Epithelial cell of esophagus (primary cell): ENCODE measurements at regions not wholly inside any gene's neighbourhood (a gene's known extent, or its start where the extent isn't known, plus 50 kb on each side); places are given as distances from the start of the nearest gene placed in this dataset.
A peak's percentile ranks its signal among the peaks of the same experiment; 100 is the strongest.

Experiments
- DNase-seq: peaks from one replicate; pipeline ENCODE4 v3.0.0; 2010; ENCODE audit warnings: low read depth
- H3K4me3 ChIP-seq: 2 replicates; pipeline ENCODE4 v1.5.1; 2011; ENCODE audit warnings: mild to moderate bottlenecking, low read length, control low read depth
- TF ChIP-seq, protein P1 (sequence below): IDR thresholded peaks from 2 replicates; pipeline ENCODE4 v1.5.1; 2011; ENCODE audit warnings: low read depth, mild to moderate bottlenecking, low read length, control low read depth, inconsistent platforms; ENCODE audit not compliant: insufficient read depth; ENCODE audit errors: missing control alignments

DNA sequence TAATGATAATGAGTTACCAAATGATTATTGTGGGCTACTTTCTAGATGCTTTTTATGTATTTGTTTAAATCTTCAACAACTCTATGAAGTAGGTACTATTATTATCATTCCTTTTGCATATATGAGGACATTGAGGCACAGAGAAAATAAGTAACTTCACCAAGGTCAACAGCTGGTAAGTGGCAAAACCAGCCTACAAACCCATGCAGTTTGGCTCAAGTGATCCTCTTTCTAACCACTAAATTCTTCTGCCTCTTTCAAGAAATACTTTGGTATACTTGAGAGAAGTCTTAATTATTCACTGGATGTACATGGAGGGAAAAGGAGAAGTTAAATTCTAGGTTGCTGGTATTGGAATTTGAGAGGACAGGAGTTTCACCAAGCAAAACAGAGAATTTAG lies 495.2 kb upstream of the CADM1 start:
- H3K4me3 ChIP-seq, result no peak overlapping the region
- no peak for DNase-seq
- TF ChIP-seq, protein P1, sequence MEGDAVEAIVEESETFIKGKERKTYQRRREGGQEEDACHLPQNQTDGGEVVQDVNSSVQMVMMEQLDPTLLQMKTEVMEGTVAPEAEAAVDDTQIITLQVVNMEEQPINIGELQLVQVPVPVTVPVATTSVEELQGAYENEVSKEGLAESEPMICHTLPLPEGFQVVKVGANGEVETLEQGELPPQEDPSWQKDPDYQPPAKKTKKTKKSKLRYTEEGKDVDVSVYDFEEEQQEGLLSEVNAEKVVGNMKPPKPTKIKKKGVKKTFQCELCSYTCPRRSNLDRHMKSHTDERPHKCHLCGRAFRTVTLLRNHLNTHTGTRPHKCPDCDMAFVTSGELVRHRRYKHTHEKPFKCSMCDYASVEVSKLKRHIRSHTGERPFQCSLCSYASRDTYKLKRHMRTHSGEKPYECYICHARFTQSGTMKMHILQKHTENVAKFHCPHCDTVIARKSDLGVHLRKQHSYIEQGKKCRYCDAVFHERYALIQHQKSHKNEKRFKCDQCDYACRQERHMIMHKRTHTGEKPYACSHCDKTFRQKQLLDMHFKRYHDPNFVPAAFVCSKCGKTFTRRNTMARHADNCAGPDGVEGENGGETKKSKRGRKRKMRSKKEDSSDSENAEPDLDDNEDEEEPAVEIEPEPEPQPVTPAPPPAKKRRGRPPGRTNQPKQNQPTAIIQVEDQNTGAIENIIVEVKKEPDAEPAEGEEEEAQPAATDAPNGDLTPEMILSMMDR, result no peak

GRCh38 chr11:115996808-115997188 lies 492.6 kb upstream of the CADM1 start:
- no peak overlapping the region for H3K4me3 ChIP-seq
- TF ChIP-seq, protein P1, result no peak
- no peak for DNase-seq

- no peak overlapping the region for H3K4me3 ChIP-seq
- TF ChIP-seq, protein P1, result no peak
- DNase-seq, result no peak
These were observed 492.1 kb upstream of the CADM1 start for GRCh38 chr11:115996125-115996807.

- TF ChIP-seq, protein P1, result no peak
- no peak for DNase-seq
- no peak overlapping the region for H3K4me3 ChIP-seq
These were observed 489.4 kb upstream of the CADM1 start for GRCh38 chr11:115993590-115993989.

DNA sequence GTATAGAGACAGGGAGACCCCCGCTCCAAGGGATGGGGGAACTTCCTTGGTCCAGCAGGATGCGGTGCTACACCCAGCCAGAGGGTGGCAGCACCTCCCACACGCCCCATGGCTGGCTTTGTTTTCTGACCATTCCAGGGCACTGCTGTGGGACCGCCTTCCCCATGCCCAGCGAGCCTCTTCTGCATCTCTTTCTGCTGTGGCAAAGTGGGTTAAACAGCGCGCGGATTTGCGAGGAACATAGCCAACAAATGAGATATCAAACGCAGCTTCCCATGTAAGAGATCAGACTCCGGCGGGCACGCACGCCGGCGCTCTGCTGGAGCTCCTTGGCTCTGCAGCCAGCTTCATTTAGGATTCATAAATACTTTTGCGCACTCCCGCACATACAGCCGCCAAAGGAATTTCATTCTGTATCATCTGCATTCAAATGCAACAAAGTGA lies 485.8 kb upstream of the CADM1 start:
- H3K4me3 ChIP-seq, result no peak overlapping the region
- DNase-seq, result no peak

GRCh38 chr11:115985896-115986295 lies 481.7 kb upstream of the CADM1 start:
- TF ChIP-seq, protein P1, result no peak
- no peak for DNase-seq
- H3K4me3 ChIP-seq, result no peak overlapping the region

More for the DNA sequence above, 485.8 kb upstream of the CADM1 start:
- TF ChIP-seq, protein P1, result peak; percentile 5

DNA sequence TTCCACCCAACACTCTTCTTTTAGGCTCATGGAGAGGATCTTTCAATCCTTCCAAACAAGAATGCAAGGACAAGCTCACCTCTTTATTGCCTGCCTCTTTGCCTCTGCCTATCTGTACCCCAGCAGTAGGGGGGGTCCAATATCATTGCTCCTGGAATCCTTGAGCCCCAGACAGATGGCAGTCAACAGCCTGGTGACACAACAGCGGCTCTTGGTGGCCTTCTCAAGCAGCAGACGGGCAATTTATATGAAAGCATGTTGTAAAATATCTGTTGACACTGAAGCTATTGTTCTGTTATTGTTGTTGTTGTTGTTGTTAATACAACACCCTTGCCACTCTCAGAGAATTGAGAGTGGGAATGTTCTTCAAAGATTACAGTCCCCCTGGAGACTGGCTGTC lies 480.0 kb upstream of the CADM1 start:
- H3K4me3 ChIP-seq, result no peak overlapping the region
- no peak for DNase-seq
- TF ChIP-seq, protein P1, result no peak
